Activated CD8-positive, alpha-beta T cell treated with anti-CD3 and anti-CD28 coated beads for 36 hours (primary cell): ENCODE measurements at regions not wholly inside any gene's neighbourhood (a gene's known extent, or its start where the extent isn't known, plus 50 kb on each side); places are given as distances from the start of the nearest gene placed in this dataset.

Experiments used
- ATAC-seq: fragments of 200-7000 bp; cut with Tn5 transposase; one replicate; pipeline ENCODE4 v1.10.0; 2021; ENCODE audit warnings: mild to moderate bottlenecking, moderate library complexity
- CTCF ChIA-PET: fragments of 350-600 bp; sonication (Branson Sonifier 250); formaldehyde crosslinking; loops from one replicate; lab custom pipeline; 2021; ENCODE audit warnings: antibody characterized with exemption; lab: Charles Lee
- POLR2A ChIA-PET: fragments of 350-600 bp; sonication (Branson Sonifier 250); formaldehyde crosslinking; loops from one replicate; lab custom pipeline; 2021; ENCODE audit warnings: antibody characterized with exemption; lab: Charles Lee
- DNase-seq: peaks from one replicate; pipeline ENCODE4 v3.0.0-alpha.2; 2020
- H3K27ac Mint-ChIP-seq: one replicate; pipeline ENCODE4 v1.8.0; 2021; ENCODE audit warnings: mild to moderate bottlenecking, mixed read lengths
- H3K27me3 Mint-ChIP-seq: one replicate; pipeline ENCODE4 v1.8.0; 2021; ENCODE audit warnings: mixed read lengths
- H3K36me3 Mint-ChIP-seq: one replicate; pipeline ENCODE4 v1.8.0; 2021; ENCODE audit warnings: low read depth, mixed read lengths
- H3K4me1 Mint-ChIP-seq: one replicate; pipeline ENCODE4 v1.8.0; 2021; ENCODE audit warnings: low read depth, mixed read lengths
- H3K4me3 Mint-ChIP-seq: one replicate; pipeline ENCODE4 v1.8.0; 2021; ENCODE audit warnings: mild to moderate bottlenecking, moderate library complexity, mixed read lengths
- H3K9me3 Mint-ChIP-seq: one replicate; pipeline ENCODE4 v1.8.0; 2021; ENCODE audit warnings: mixed read lengths
- intact Hi-C: fragments of 100-400 bp; cut with micrococcal nuclease; formaldehyde crosslinking; loops from one replicate; pipeline ENCODE4 v1.10.0; 2022
- TF ChIP-seq, protein P1 (sequence below): fragments of 200-600 bp; IDR thresholded peaks from one replicate; pipeline ENCODE4 v1.8.0; 2022; ENCODE audit warnings: antibody characterized with exemption, mild to moderate bottlenecking

DNA sequence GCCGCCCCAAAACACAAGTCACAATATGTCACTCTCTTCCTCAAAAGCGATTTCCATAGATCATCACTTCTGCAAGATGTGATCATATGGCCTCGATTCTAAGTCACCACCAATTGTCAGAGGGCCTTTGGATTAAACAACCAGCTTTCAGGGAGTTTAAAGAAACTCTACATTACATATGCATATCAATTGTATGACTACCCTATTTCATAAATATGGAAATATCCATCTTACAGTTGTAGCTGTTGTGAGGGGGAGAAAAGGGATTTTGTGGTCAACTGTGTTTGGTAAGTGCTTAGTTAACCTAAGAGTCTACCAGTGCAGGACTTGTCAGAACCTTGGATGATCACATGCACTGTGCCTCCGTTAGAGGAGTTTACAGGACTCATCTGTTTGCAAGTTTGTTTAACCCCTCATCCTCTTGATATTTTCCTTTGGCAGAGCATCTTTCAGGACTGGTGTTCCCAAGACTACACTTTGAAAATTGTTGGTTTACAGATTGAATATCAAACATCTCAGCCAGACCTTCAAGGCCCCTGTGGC is 99.9 kb downstream of the CHST1 start:
- Mint-ChIP-seq H3K27me3 (peaks cover 2% of the 10 kb centered on the region), H3K4me1 (no peaks in the 10 kb centered on the region), H3K4me3 (no peak overlapping the region), H3K36me3 (no peaks in the 10 kb centered on the region), H3K27ac (no peak overlapping the region), H3K9me3 (no peaks in the 10 kb centered on the region)
- intact Hi-C loops: no loop called here
- POLR2A ChIA-PET: no interaction called here
- ATAC-seq (no peak), DNase-seq (no peak)
- CTCF ChIA-PET: no interaction called here
- TF ChIP-seq, protein P1, sequence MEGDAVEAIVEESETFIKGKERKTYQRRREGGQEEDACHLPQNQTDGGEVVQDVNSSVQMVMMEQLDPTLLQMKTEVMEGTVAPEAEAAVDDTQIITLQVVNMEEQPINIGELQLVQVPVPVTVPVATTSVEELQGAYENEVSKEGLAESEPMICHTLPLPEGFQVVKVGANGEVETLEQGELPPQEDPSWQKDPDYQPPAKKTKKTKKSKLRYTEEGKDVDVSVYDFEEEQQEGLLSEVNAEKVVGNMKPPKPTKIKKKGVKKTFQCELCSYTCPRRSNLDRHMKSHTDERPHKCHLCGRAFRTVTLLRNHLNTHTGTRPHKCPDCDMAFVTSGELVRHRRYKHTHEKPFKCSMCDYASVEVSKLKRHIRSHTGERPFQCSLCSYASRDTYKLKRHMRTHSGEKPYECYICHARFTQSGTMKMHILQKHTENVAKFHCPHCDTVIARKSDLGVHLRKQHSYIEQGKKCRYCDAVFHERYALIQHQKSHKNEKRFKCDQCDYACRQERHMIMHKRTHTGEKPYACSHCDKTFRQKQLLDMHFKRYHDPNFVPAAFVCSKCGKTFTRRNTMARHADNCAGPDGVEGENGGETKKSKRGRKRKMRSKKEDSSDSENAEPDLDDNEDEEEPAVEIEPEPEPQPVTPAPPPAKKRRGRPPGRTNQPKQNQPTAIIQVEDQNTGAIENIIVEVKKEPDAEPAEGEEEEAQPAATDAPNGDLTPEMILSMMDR: no peak

GRCh38 chr11:45563810-45564209 is 101.6 kb downstream of the CHST1 start:
- intact Hi-C loops: no loop called here
- H3K27me3 Mint-ChIP-seq: peaks cover 2% of the 10 kb centered on the region
- ChIA-PET POLR2A (no interaction called here), CTCF (no interaction called here)
- ATAC-seq (no peak), DNase-seq (no peak)
- no peaks in the 10 kb centered on the region for H3K4me1 Mint-ChIP-seq
- no peaks in the 10 kb centered on the region for H3K9me3 Mint-ChIP-seq
- TF ChIP-seq, protein P1: no peak
- no peaks in the 10 kb centered on the region for H3K36me3 Mint-ChIP-seq
- no peak overlapping the region for H3K4me3 Mint-ChIP-seq
- H3K27ac Mint-ChIP-seq: no peak overlapping the region

- H3K4me1 Mint-ChIP-seq: no peaks in the 10 kb centered on the region
Measured at GRCh38 chr11:45563171-45563570, 102.3 kb downstream of the CHST1 start.

GRCh38 chr11:45560913-45561281 is 104.5 kb downstream of the CHST1 start:
- H3K27me3 Mint-ChIP-seq: peaks cover 4% of the 10 kb centered on the region
- intact Hi-C loops: no loop called here
- H3K36me3 Mint-ChIP-seq: no peaks in the 10 kb centered on the region
- DNase-seq: no peak
- no peak overlapping the region for H3K27ac Mint-ChIP-seq
- TF ChIP-seq, protein P1: no peak
- ChIA-PET CTCF (interaction anchor here (0.6 to 1.4 kb wide), 2 partner anchors 194 to 211 kb away, joined by 3 to 4 read pairs; no protein-coding TSS in a partner anchor), POLR2A (interaction anchor here (0.6 kb wide), 2 partner anchors 14 to 89 kb away, joined by 3 read pairs; no protein-coding TSS in a partner anchor)
- peaks cover 1% of the 10 kb centered on the region for H3K9me3 Mint-ChIP-seq
- no peaks in the 10 kb centered on the region for H3K4me1 Mint-ChIP-seq
- no peak overlapping the region for H3K4me3 Mint-ChIP-seq
- ATAC-seq: no peak

More at GRCh38 chr11:45563171-45563570, 102.3 kb downstream of the CHST1 start:
- ATAC-seq (no peak), DNase-seq (no peak)
- H3K27ac Mint-ChIP-seq: no peak overlapping the region
- CTCF ChIA-PET: interaction anchor here (1.3 kb wide), 1 partner anchor 192 kb away, joined by 5 read pairs; no protein-coding TSS in a partner anchor
- H3K4me3 Mint-ChIP-seq: no peak overlapping the region
- POLR2A ChIA-PET: no interaction called here
- TF ChIP-seq, protein P1: no peak
- intact Hi-C loops: no loop called here
- H3K27me3 Mint-ChIP-seq: peaks cover 2% of the 10 kb centered on the region
- no peaks in the 10 kb centered on the region for H3K36me3 Mint-ChIP-seq
- no peaks in the 10 kb centered on the region for H3K9me3 Mint-ChIP-seq

DNA sequence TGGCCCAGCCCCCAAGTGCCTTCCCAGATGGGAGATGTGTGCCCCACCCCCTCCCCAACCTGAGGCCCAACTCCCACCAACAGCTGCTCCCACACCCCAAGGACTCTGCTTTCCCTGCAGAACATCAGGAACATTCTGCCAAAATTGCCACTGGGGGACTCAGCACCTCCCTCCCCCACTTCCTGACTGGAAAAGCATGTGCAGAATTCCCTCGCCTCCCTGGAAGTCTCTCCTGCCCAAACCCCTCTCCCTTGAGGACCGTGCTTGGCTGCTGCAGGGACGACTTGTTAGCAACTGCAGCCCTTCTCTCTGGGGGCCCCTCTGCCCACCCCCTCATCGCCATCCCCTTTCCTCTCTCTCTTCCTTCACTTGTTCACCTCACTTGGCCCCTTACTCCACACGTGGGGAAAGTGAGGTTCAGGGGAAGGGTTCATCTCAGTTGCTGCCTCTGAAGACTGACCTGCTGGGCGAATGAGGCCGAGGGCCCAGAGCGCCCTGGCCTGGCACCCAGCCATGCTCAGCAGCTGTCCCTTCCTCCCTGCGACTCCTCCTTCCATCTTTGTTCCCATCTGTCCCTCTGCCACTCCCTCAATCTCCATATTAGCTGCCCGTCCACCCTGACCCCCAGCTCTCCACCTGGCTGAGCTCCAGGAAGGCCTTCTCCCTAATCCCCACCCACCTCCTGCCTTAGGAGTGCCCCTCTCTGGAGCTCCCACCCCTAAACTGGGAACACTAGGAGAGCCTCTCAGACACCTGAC is 105.1 kb downstream of the CHST1 start:
- ChIA-PET POLR2A (interaction anchor here (0.6 kb wide), 3 partner anchors 15 to 208 kb away, joined by 3 read pairs; no protein-coding TSS in a partner anchor), CTCF (interaction anchor here (0.6 kb wide), 2 partner anchors 189 to 193 kb away, joined by 3 to 4 read pairs; no protein-coding TSS in a partner anchor)
- Mint-ChIP-seq H3K36me3 (no peaks in the 10 kb centered on the region), H3K27me3 (peaks cover 4% of the 10 kb centered on the region), H3K9me3 (peaks cover 1% of the 10 kb centered on the region), H3K4me1 (no peaks in the 10 kb centered on the region), H3K27ac (no peak overlapping the region), H3K4me3 (no peak overlapping the region)
- TF ChIP-seq, protein P1: no peak
- ATAC-seq (no peak), DNase-seq (no peak)
- intact Hi-C loops: no loop called here
